OCI-LY1 (cell line): ENCODE measurements at regions not wholly inside any gene's neighbourhood (a gene's known extent, or its start where the extent isn't known, plus 50 kb on each side); places are given as distances from the start of the nearest gene placed in this dataset.

Experiments
- H2AFZ ChIP-seq: fragments of 200-600 bp; sonication (generic), shearing (Covaris generic); 2 replicates; pipeline ENCODE4 v1.6.0; 2014; ENCODE audit warnings: antibody characterized with exemption, mild to moderate bottlenecking, low read length
- H3F3A ChIP-seq: fragments of 200-600 bp; sonication (generic), shearing (Covaris generic); 2 replicates; pipeline ENCODE4 v1.6.0; 2014; ENCODE audit warnings: mild to moderate bottlenecking, antibody characterized with exemption, low read length, moderate library complexity; ENCODE audit not compliant: insufficient read depth
- H3K27ac ChIP-seq: fragments of 200-600 bp; sonication (generic); 2 replicates; pipeline ENCODE4 v1.5.1; 2014; ENCODE audit warnings: low read length, mixed run types, mild to moderate bottlenecking, low read depth; ENCODE audit not compliant: poor library complexity, severe bottlenecking
- H3K27me3 ChIP-seq: fragments of 200-600 bp; sonication (generic); 2 replicates; pipeline ENCODE4 v1.6.0; 2014; ENCODE audit warnings: antibody characterized with exemption, mild to moderate bottlenecking, low read length, moderate library complexity; ENCODE audit not compliant: insufficient read depth
- H3K36me3 ChIP-seq: fragments of 200-600 bp; sonication (generic); 2 replicates; pipeline ENCODE4 v1.6.1; 2014; ENCODE audit warnings: mild to moderate bottlenecking, antibody characterized with exemption, low read length, moderate library complexity, mixed read lengths; ENCODE audit not compliant: insufficient read depth
- H3K4me1 ChIP-seq: fragments of 200-600 bp; sonication (generic); 2 replicates; pipeline ENCODE4 v1.5.1; 2014; ENCODE audit warnings: mild to moderate bottlenecking, low read length, moderate library complexity; ENCODE audit not compliant: insufficient read depth, severe bottlenecking
- H3K4me2 ChIP-seq: fragments of 200-600 bp; sonication (generic), shearing (Covaris generic); 2 replicates; pipeline ENCODE4 v1.6.1; 2014; ENCODE audit warnings: low read length
- H3K4me3 ChIP-seq: fragments of 200-600 bp; sonication (generic); 2 replicates; pipeline ENCODE4 v1.5.1; 2014; ENCODE audit warnings: low read length, low read depth, mild to moderate bottlenecking, mixed read lengths; ENCODE audit not compliant: poor library complexity, severe bottlenecking
- H3K79me2 ChIP-seq: fragments of 200-600 bp; shearing (Covaris generic); 2 replicates; pipeline ENCODE4 v1.6.1; 2016; ENCODE audit warnings: mixed run types, low read length, mixed read lengths; ENCODE audit not compliant: insufficient read depth
- H3K9ac ChIP-seq: fragments of 200-600 bp; sonication (generic), shearing (Covaris generic); 2 replicates; pipeline ENCODE4 v1.6.1; 2014; ENCODE audit warnings: mild to moderate bottlenecking, low read length, mixed read lengths
- H3K9me2 ChIP-seq: fragments of 200-600 bp; sonication (generic), shearing (Covaris generic); 2 replicates; pipeline ENCODE4 v1.6.1; 2014; ENCODE audit warnings: low read depth, mild to moderate bottlenecking, low read length, mixed read lengths
- H3K9me3 ChIP-seq: fragments of 200-600 bp; shearing (Covaris generic); 2 replicates; pipeline ENCODE4 v1.6.1; 2014; ENCODE audit warnings: low read length, mixed read lengths
- H4K20me1 ChIP-seq: fragments of 200-600 bp; sonication (generic), shearing (Covaris generic); 2 replicates; pipeline ENCODE4 v1.6.0; 2016; ENCODE audit warnings: mild to moderate bottlenecking, low read length; ENCODE audit not compliant: insufficient read depth
- CTCF ChIP-seq: fragments of 200-600 bp; sonication (generic), shearing (Covaris generic); IDR thresholded peaks from 2 replicates; pipeline ENCODE4 v1.5.1; 2017; ENCODE audit warnings: mild to moderate bottlenecking, antibody characterized with exemption, low read length, moderate library complexity, mixed read lengths
- EZH2 ChIP-seq: fragments of 200-600 bp; sonication (generic), shearing (Covaris generic); IDR thresholded peaks from 2 replicates; pipeline ENCODE4 v1.8.0; 2017; ENCODE audit warnings: borderline replicate concordance, mixed run types, mild to moderate bottlenecking, antibody characterized with exemption, low read length, moderate library complexity, mixed read lengths

DNA sequence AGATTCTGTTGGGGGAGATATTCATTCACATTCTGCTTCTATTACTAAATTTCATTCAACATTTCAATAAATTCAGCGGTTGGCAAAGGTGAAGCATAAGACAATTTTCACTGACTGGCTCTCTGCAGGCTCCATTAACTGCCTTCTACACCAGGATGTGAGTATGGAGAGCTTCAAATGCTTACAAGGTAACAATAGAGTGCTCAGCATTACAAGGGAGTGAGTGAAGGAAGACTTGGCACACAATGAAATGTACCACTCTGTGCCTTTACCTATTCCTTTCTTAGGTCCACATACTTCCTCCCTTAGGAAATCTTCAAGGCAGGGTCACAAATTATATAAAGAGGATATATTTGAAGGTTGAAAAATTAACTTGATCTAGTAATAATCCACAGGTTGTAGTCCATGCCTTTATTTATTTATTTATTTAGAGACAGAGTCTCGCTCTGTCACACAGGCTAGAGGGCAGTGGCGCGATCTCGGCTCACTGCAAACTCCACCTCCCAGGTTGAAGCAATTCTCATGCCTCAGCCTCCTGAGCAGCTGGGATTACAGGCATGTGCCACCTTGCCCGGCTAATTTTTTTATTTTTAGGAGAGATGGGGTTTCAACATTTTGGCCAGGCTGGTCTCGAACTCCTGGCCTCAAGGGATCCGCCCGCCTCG is 76.6 kb upstream of the FAM169A start:
- TF ChIP-seq CTCF: no peak
- no peak for TF ChIP-seq EZH2
- Histone ChIP-seq H3K27ac (no peak overlapping the region), H3K79me2 (no peaks in the 10 kb centered on the region), H2AFZ (no peak overlapping the region), H3K27me3 (no peaks in the 10 kb centered on the region), H3K9me2 (no peaks in the 10 kb centered on the region), H3K9me3 (no peaks in the 10 kb centered on the region), H3K36me3 (no peaks in the 10 kb centered on the region), H4K20me1 (no peaks in the 10 kb centered on the region), H3K4me3 (no peak overlapping the region), H3K4me1 (no peaks in the 10 kb centered on the region), H3K4me2 (no peak overlapping the region), H3F3A (no peaks in the 10 kb centered on the region), H3K9ac (no peak overlapping the region)

DNA sequence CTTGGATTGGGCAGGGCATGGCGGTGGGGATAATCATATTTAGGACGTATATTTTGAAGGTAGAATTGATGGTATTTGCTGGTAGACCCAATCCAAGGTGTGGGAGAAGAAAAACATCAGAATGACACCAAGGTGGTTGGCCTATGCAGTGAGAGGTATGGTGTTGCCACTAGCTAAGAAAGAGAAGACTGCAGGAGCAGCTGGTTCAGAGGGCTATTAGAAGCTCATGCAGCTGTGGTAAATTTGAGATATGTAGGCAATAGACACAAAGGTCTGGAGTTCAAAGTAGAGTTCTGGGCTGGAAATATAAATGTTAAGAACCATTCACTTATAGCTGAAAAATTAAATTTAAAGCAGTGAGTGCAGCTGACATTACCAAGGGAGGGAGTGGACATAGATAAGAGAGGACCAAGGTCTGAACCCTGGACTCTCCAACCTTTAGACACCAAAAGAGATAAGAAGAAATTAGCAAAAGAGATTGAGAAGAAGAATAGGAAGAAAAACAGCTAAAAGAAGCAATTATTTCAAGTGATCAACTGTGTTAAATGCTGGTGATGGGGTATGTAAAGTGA is 74.7 kb upstream of the FAM169A start:
- no peak overlapping the region for H3K9ac ChIP-seq

GRCh38 chr5:74938250-74938933 is 72.2 kb upstream of the FAM169A start:
- H2AFZ ChIP-seq: no peak overlapping the region
- H3K27ac ChIP-seq: no peak overlapping the region
- H3K4me3 ChIP-seq: no peak overlapping the region
- no peaks in the 10 kb centered on the region for H3K9me3 ChIP-seq
- H3K4me2 ChIP-seq: no peak overlapping the region
- no peak overlapping the region for H3K9ac ChIP-seq
- no peaks in the 10 kb centered on the region for H3K27me3 ChIP-seq
- no peaks in the 10 kb centered on the region for H3K9me2 ChIP-seq
- TF ChIP-seq CTCF (no peak), EZH2 (no peak)
- H3F3A ChIP-seq: no peaks in the 10 kb centered on the region
- no peaks in the 10 kb centered on the region for H3K79me2 ChIP-seq
- H4K20me1 ChIP-seq: no peaks in the 10 kb centered on the region
- H3K4me1 ChIP-seq: no peaks in the 10 kb centered on the region
- no peaks in the 10 kb centered on the region for H3K36me3 ChIP-seq

More for the DNA sequence above, 74.7 kb upstream of the FAM169A start:
- Histone ChIP-seq H3K9me3 (no peaks in the 10 kb centered on the region), H3K27ac (no peak overlapping the region), H3K27me3 (no peaks in the 10 kb centered on the region), H3K9me2 (no peaks in the 10 kb centered on the region), H3K4me1 (no peaks in the 10 kb centered on the region), H4K20me1 (no peaks in the 10 kb centered on the region), H3F3A (no peaks in the 10 kb centered on the region), H3K4me2 (no peak overlapping the region), H2AFZ (no peak overlapping the region), H3K79me2 (no peaks in the 10 kb centered on the region), H3K4me3 (no peak overlapping the region), H3K36me3 (no peaks in the 10 kb centered on the region)
- TF ChIP-seq EZH2: no peak
- TF ChIP-seq CTCF: no peak
